ENCODE measurements at regions not wholly inside any gene's neighbourhood (a gene's known extent, or its start where the extent isn't known, plus 50 kb on each side); places are given as distances from the start of the nearest gene placed in this dataset.

DNA sequence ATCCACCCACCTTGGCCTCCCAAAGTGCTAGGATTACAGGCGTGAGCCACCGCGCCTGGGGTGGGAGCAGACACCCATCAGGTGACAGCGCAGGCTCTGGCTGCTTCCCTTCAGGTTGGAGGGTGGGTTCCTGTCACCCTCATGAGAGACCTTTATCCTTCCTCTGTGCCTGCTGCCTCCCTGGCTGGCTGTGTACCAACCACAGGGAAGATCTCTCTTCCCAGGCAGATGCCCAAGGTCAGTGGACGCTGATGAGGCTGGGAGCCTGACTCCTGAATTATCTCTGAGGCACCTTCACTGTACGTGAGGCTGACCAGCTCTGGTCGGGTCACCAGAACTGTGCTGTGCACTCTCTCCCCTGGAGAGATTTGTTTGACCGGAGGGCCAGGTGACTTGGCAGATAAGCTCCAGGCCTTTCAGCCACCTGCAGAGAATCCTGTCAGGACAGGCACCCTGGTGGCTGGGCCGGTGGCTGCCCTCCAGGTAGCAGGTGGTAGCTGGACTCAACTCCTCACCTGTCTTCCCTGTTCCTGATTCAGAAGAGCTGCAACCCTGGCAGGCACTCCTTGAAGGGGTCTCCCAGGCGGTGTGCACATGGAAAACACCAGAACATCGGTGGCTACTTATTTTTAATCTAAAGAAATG is 251.9 kb downstream of the GLRX3 start:
- Mint-ChIP-seq H3K4me1 (ENCODE audit: low read depth, unreplicated experiment) (no peaks in the 10 kb centered on the region), H3K4me3 (ENCODE audit: low read depth, unreplicated experiment) (no peak overlapping the region), H3K27me3 (ENCODE audit: unreplicated experiment) (no peaks in the 10 kb centered on the region), H3K36me3 (ENCODE audit: insufficient read depth, unreplicated experiment) (no peaks in the 10 kb centered on the region), H3K27ac (ENCODE audit: unreplicated experiment) (no peak overlapping the region), H3K9me3 (ENCODE audit: low read depth, unreplicated experiment) (peaks cover 14% of the 10 kb centered on the region)
- no peak for DNase-seq
- TF ChIP-seq, protein P1, sequence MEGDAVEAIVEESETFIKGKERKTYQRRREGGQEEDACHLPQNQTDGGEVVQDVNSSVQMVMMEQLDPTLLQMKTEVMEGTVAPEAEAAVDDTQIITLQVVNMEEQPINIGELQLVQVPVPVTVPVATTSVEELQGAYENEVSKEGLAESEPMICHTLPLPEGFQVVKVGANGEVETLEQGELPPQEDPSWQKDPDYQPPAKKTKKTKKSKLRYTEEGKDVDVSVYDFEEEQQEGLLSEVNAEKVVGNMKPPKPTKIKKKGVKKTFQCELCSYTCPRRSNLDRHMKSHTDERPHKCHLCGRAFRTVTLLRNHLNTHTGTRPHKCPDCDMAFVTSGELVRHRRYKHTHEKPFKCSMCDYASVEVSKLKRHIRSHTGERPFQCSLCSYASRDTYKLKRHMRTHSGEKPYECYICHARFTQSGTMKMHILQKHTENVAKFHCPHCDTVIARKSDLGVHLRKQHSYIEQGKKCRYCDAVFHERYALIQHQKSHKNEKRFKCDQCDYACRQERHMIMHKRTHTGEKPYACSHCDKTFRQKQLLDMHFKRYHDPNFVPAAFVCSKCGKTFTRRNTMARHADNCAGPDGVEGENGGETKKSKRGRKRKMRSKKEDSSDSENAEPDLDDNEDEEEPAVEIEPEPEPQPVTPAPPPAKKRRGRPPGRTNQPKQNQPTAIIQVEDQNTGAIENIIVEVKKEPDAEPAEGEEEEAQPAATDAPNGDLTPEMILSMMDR (IDR thresholded peaks at IDR 0.05; ENCODE audit: unreplicated experiment): no peak
- intact Hi-C loops (cut with micrococcal nuclease; ENCODE audit: unreplicated experiment): no loop called here
- BruUV-seq (replicated peaks): no TSS peak
- CTCF ChIA-PET: no interaction called here

DNA sequence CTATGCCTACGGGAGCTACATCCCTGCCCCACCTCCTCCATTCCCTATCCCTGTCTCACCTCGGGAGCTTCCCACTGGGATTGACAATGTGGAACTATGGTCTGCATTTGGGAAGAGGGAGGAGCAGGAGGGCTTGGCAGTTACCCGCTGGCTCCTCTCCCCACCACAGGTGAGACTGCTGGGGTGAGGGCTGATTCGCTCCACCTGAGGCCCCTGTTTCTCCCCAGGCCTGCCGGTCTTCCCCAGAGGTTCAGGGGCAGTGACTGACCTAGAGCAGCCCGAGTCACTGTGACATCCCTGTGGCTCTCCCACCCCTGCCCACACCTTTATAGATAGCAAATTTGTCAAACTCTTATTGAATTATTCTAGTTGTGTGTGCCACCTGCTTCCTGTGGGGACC is 252.6 kb downstream of the GLRX3 start:
- CTCF ChIA-PET: no interaction called here
- no peak overlapping the region for H3K27ac Mint-ChIP-seq (ENCODE audit: unreplicated experiment)
- no peak overlapping the region for H3K4me3 Mint-ChIP-seq (ENCODE audit: low read depth, unreplicated experiment)
- no peak for DNase-seq
- BruUV-seq (replicated peaks): no TSS peak
- peaks cover 13% of the 10 kb centered on the region for H3K9me3 Mint-ChIP-seq (ENCODE audit: low read depth, unreplicated experiment)
- intact Hi-C loops (cut with micrococcal nuclease; ENCODE audit: unreplicated experiment): no loop called here
- H3K27me3 Mint-ChIP-seq (ENCODE audit: unreplicated experiment): no peaks in the 10 kb centered on the region
- H3K36me3 Mint-ChIP-seq (ENCODE audit: insufficient read depth, unreplicated experiment): no peaks in the 10 kb centered on the region
- H3K4me1 Mint-ChIP-seq (ENCODE audit: low read depth, unreplicated experiment): no peaks in the 10 kb centered on the region
- TF ChIP-seq, protein P1 (IDR thresholded peaks at IDR 0.05; ENCODE audit: unreplicated experiment): no peak

DNA sequence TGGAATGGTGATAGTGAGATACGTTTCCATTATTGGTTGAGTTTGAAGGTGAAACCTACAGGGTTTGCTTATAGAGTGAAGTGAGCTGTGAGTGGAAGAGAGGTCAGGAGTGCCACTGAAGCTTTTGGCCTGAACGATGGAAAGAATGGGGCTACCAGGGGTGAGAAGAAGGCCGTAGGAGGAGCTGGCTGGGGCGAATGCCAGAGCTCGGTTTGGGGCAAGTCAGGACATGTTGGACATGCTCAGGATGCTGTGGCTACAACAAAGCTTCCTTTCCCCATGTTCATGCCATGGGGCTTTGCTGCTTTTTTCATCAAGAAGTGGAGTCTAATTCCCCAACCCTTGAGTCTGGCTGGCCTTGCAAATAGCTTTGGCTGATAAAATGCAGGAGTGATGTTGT is 253.7 kb downstream of the GLRX3 start:
- peaks cover 8% of the 10 kb centered on the region for H3K9me3 Mint-ChIP-seq (ENCODE audit: low read depth, unreplicated experiment)
- H3K4me1 Mint-ChIP-seq (ENCODE audit: low read depth, unreplicated experiment): no peaks in the 10 kb centered on the region
- no peak for DNase-seq
- H3K27ac Mint-ChIP-seq (ENCODE audit: unreplicated experiment): no peak overlapping the region
- no peaks in the 10 kb centered on the region for H3K27me3 Mint-ChIP-seq (ENCODE audit: unreplicated experiment)
- TF ChIP-seq, protein P1 (IDR thresholded peaks at IDR 0.05; ENCODE audit: unreplicated experiment): no peak
- no TSS peak for BruUV-seq (replicated peaks)
- H3K4me3 Mint-ChIP-seq (ENCODE audit: low read depth, unreplicated experiment): no peak overlapping the region
- CTCF ChIA-PET: no interaction called here
- intact Hi-C loops (cut with micrococcal nuclease; ENCODE audit: unreplicated experiment): no loop called here
- no peaks in the 10 kb centered on the region for H3K36me3 Mint-ChIP-seq (ENCODE audit: insufficient read depth, unreplicated experiment)

DNA sequence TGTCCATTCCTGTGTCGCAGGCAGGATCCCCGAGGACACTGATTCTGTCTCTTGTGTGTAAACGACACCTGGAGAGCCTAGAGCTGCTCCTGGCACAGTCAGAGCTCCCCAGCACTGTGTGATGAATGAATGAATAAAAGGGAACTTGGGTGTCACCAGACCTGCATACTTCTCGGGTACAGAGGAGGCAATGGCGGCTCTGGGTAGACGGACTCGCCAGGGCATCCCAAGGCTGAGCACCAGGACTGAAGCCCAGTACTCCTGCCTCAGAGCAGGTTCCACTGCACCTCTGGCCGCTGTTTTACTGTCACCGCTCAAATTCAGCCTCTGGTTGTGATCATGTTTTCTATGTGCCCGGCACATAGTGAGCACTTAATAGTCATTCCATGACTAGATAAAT is 255.8 kb downstream of the GLRX3 start:
- H3K27me3 Mint-ChIP-seq (ENCODE audit: unreplicated experiment): no peaks in the 10 kb centered on the region

More for the DNA sequence above, 255.8 kb downstream of the GLRX3 start:
- Mint-ChIP-seq H3K4me3 (ENCODE audit: low read depth, unreplicated experiment) (no peak overlapping the region), H3K27ac (ENCODE audit: unreplicated experiment) (no peak overlapping the region), H3K36me3 (ENCODE audit: insufficient read depth, unreplicated experiment) (peaks cover 5% of the 10 kb centered on the region), H3K9me3 (ENCODE audit: low read depth, unreplicated experiment) (peaks cover 10% of the 10 kb centered on the region), H3K4me1 (ENCODE audit: low read depth, unreplicated experiment) (no peaks in the 10 kb centered on the region)
- CTCF ChIA-PET: no interaction called here
- no TSS peak for BruUV-seq (replicated peaks)
- intact Hi-C loops (cut with micrococcal nuclease; ENCODE audit: unreplicated experiment): no loop called here
- TF ChIP-seq, protein P1 (IDR thresholded peaks at IDR 0.05; ENCODE audit: unreplicated experiment): no peak
- no peak for DNase-seq
